Tibial nerve (tissue), 4 donors: ENCODE measurements at regions not wholly inside any gene's neighbourhood (a gene's known extent, or its start where the extent isn't known, plus 50 kb on each side); places are given as distances from the start of the nearest gene placed in this dataset.

Experiments used
- DNase-seq, 2 donors: peaks; one replicate each; pipeline ENCODE4 v3.0.0-alpha.2; 2019; ENCODE audit warnings: low spot score in 2 of 2
- H3K27ac ChIP-seq, 4 donors: fragments of 200-600 bp; sonication (generic) in 3 of 4; one replicate each; pipeline ENCODE4 v1.5.1; 2017 to 2019; ENCODE audit warnings: mild to moderate bottlenecking in 1 of 4
- H3K27me3 ChIP-seq, 2 donors: fragments of 200-600 bp; sonication (generic) in 1 of 2; one replicate each; pipeline versions ENCODE4 v1.5.1 to v1.6.0; 2017 to 2019
- H3K36me3 ChIP-seq, 3 donors: fragments of 200-600 bp; sonication (generic); one replicate each; pipeline ENCODE4 v1.5.1; 2018 to 2019
- H3K4me1 ChIP-seq, 4 donors: fragments of 200-600 bp; sonication (generic) in 3 of 4; one replicate each; pipeline ENCODE4 v1.5.1; 2017 to 2019
- H3K4me3 ChIP-seq, 4 donors: fragments of 200-600 bp; sonication (generic) in 3 of 4; one replicate each; pipeline ENCODE4 v1.5.1; 2017 to 2019; ENCODE audit warnings: mild to moderate bottlenecking in 1 of 4, moderate library complexity in 1 of 4
- H3K9me3 ChIP-seq, 4 donors: fragments of 200-600 bp; sonication (generic) in 3 of 4; one replicate each; pipeline ENCODE4 v1.5.1; 2017 to 2019
- EP300 ChIP-seq, 2 donors: sonication (generic); formaldehyde crosslinking; IDR thresholded peaks; one replicate each; pipeline ENCODE4 v1.6.1; 2017; ENCODE audit warnings: antibody characterized with exemption in 2 of 2, mild to moderate bottlenecking in 1 of 2
- POLR2A ChIP-seq, 2 donors: fragments of 450-650 bp; IDR thresholded peaks; one replicate each; pipeline ENCODE4 v1.6.1; 2017; ENCODE audit warnings: antibody characterized with exemption in 2 of 2, mild to moderate bottlenecking in 2 of 2, moderate library complexity in 2 of 2
- WGBS, 2 donors: methylation state at CpG; one replicate each; pipeline ENCODE4 v1.1.5; 2018; 5-methylcytosine and 5-hydroxymethylcytosine counted together
- TF ChIP-seq, protein P1 (sequence below), 5 experiments: fragments of 200-600 bp in 3 of 5; fragments of 450-650 bp in 2 of 5; sonication (generic) in 3 of 5; IDR thresholded peaks; one replicate each; pipeline ENCODE4 v1.5.1; 2016 to 2019; ENCODE audit warnings: antibody characterized with exemption in 5 of 5, mild to moderate bottlenecking in 3 of 5, moderate library complexity in 2 of 5

DNA sequence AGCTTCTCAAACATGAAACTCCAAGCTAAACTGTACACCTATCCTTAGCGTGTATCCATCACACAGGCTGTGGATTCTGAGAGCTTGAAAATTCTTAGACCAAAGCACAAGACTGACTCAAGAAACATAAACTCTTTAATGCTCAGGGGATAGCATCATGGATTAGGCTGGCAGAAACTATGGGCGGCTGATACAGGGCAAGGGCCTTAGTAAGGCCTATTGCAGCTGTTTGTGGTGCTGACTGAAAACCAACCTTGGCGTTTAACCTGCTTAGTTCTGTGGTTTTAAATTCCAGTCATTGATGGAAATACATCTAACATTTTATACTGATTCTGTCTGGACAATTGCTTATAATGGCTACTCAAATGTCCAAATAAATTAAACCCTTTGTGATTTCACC is 183.7 kb downstream of the TLR4 start:
- Histone ChIP-seq H3K27me3 (no peaks in the 10 kb centered on the region), H3K4me3 (no peak overlapping the region), H3K36me3 (no peaks in the 10 kb centered on the region), H3K4me1 (no peaks in the 10 kb centered on the region), H3K9me3 (no peaks in the 10 kb centered on the region), H3K27ac (no peak overlapping the region)
- WGBS, 2 donors: 89 to 94% methylated on average over 3 of the region's 3 CpGs
- DNase-seq: no peak
- TF ChIP-seq EP300 (IDR thresholded peaks at IDR 0.05) (no peak), POLR2A (IDR thresholded peaks at IDR 0.05) (no peak)
- TF ChIP-seq, protein P1, sequence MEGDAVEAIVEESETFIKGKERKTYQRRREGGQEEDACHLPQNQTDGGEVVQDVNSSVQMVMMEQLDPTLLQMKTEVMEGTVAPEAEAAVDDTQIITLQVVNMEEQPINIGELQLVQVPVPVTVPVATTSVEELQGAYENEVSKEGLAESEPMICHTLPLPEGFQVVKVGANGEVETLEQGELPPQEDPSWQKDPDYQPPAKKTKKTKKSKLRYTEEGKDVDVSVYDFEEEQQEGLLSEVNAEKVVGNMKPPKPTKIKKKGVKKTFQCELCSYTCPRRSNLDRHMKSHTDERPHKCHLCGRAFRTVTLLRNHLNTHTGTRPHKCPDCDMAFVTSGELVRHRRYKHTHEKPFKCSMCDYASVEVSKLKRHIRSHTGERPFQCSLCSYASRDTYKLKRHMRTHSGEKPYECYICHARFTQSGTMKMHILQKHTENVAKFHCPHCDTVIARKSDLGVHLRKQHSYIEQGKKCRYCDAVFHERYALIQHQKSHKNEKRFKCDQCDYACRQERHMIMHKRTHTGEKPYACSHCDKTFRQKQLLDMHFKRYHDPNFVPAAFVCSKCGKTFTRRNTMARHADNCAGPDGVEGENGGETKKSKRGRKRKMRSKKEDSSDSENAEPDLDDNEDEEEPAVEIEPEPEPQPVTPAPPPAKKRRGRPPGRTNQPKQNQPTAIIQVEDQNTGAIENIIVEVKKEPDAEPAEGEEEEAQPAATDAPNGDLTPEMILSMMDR (IDR thresholded peaks at IDR 0.05): no peak

DNA sequence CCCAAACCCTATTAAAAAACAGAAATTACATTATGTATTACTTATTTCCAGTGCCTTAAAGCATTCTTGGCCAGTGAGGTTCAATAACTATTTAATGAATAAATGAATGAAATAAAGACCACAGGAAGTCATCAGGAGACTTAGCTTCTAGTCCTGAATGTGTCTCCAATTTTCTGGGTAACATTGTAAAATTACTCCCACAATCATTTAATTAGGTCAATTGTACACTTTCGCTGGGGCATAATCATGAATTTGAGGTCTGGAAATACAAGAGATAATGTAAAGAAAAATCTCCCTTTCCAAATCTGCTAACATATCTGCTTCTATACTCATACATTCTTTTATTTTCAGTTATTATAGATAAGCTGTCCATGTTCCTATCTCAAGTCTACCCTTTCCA is 199.2 kb downstream of the TLR4 start:
- 90 to 95% methylated on average over 1 of the region's 1 CpG for WGBS, 2 donors
- Histone ChIP-seq H3K27me3 (no peaks in the 10 kb centered on the region), H3K4me1 (no peaks in the 10 kb centered on the region), H3K9me3 (no peaks in the 10 kb centered on the region), H3K4me3 (no peak overlapping the region), H3K36me3 (no peaks in the 10 kb centered on the region), H3K27ac (no peak overlapping the region)
- no peak for DNase-seq
- TF ChIP-seq POLR2A (IDR thresholded peaks at IDR 0.05): no peak
- TF ChIP-seq EP300 (IDR thresholded peaks at IDR 0.05): no peak
- TF ChIP-seq, protein P1 (IDR thresholded peaks at IDR 0.05): no peak

GRCh38 chr9:117906763-117907162 is 202.6 kb downstream of the TLR4 start:
- WGBS, 2 donors: 80 to 81% methylated on average over 4 of the region's 4 CpGs
- no peaks in the 10 kb centered on the region for H3K4me1 ChIP-seq
- peaks cover 0 to 22% (median 1%) of the 10 kb centered on the region in 4 donors for H3K9me3 ChIP-seq
- no peaks in the 10 kb centered on the region for H3K36me3 ChIP-seq
- no peak for DNase-seq
- TF ChIP-seq, protein P1 (IDR thresholded peaks at IDR 0.05): no peak
- no peak for TF ChIP-seq POLR2A (IDR thresholded peaks at IDR 0.05)
- TF ChIP-seq EP300 (IDR thresholded peaks at IDR 0.05): no peak
- no peak overlapping the region for H3K4me3 ChIP-seq
- no peaks in the 10 kb centered on the region for H3K27me3 ChIP-seq
- no peak overlapping the region for H3K27ac ChIP-seq

- no peaks in the 10 kb centered on the region for H3K4me1 ChIP-seq
- TF ChIP-seq POLR2A (IDR thresholded peaks at IDR 0.05) (no peak), EP300 (IDR thresholded peaks at IDR 0.05) (no peak)
- TF ChIP-seq, protein P1 (IDR thresholded peaks at IDR 0.05): no peak
- H3K9me3 ChIP-seq: peaks cover 0 to 28% (median 3%) of the 10 kb centered on the region in 4 donors
- H3K36me3 ChIP-seq: no peaks in the 10 kb centered on the region
- H3K27ac ChIP-seq: no peak overlapping the region
- H3K4me3 ChIP-seq: no peak overlapping the region
- no peaks in the 10 kb centered on the region for H3K27me3 ChIP-seq
- no peak for DNase-seq
- 47 to 77% methylated on average over 1 of the region's 1 CpG for WGBS, 2 donors
Measured at GRCh38 chr9:117907420-117907819, 203.2 kb downstream of the TLR4 start.

GRCh38 chr9:117916291-117916690 is 212.1 kb downstream of the TLR4 start:
- no peak for DNase-seq
- H3K36me3 ChIP-seq: no peaks in the 10 kb centered on the region
- no peak for TF ChIP-seq POLR2A (IDR thresholded peaks at IDR 0.05)
- no peak for TF ChIP-seq EP300 (IDR thresholded peaks at IDR 0.05)
- TF ChIP-seq, protein P1 (IDR thresholded peaks at IDR 0.05): no peak
- no peaks in the 10 kb centered on the region for H3K27me3 ChIP-seq
- WGBS, 2 donors: 90 to 93% methylated on average over 2 of the region's 2 CpGs
- peaks cover 0 to 11% (median 6%) of the 10 kb centered on the region in 4 donors for H3K9me3 ChIP-seq
- no peak overlapping the region for H3K4me3 ChIP-seq
- H3K27ac ChIP-seq: no peak overlapping the region
- no peaks in the 10 kb centered on the region for H3K4me1 ChIP-seq
